Mesothelial cell of epicardium (in vitro differentiated cells): ENCODE measurements at regions not wholly inside any gene's neighbourhood (a gene's known extent, or its start where the extent isn't known, plus 50 kb on each side); places are given as distances from the start of the nearest gene placed in this dataset.
"Not testable (repeated sequence)": the region's sequence is repeated elsewhere in the genome, so short reads cannot be mapped to it uniquely, and the experiment has no call there.

ENCODE experiments used
- DNase-seq, 2 experiments: peaks; one replicate each; pipeline ENCODE4 v3.0.0; 2021; ENCODE audit warnings: low spot score in 2 of 2; ENCODE audit not compliant: unreplicated experiment in 2 of 2
- H3K27ac Mint-ChIP-seq: 2 replicates; pipeline ENCODE4 v1.8.0; 2021; ENCODE audit warnings: mixed read lengths
- H3K27me3 Mint-ChIP-seq: 2 replicates; pipeline ENCODE4 v1.8.0; 2021; ENCODE audit warnings: low read depth, mixed read lengths
- H3K36me3 Mint-ChIP-seq: 2 replicates; pipeline ENCODE4 v1.8.0; 2021; ENCODE audit warnings: mixed read lengths
- H3K4me1 Mint-ChIP-seq: 2 replicates; pipeline ENCODE4 v1.8.0; 2021; ENCODE audit warnings: mixed read lengths
- H3K4me3 Mint-ChIP-seq: 2 replicates; pipeline ENCODE4 v1.8.0; 2021; ENCODE audit warnings: mild to moderate bottlenecking, moderate library complexity, mixed read lengths
- H3K9me3 Mint-ChIP-seq: 2 replicates; pipeline ENCODE4 v1.8.0; 2021; ENCODE audit warnings: mixed read lengths
- TF ChIP-seq, protein P1 (sequence below): fragments of 200-600 bp; sonication (generic); IDR thresholded peaks from one replicate; pipeline ENCODE4 v1.5.0; 2021; ENCODE audit warnings: antibody characterized with exemption; ENCODE audit not compliant: unreplicated experiment

DNA sequence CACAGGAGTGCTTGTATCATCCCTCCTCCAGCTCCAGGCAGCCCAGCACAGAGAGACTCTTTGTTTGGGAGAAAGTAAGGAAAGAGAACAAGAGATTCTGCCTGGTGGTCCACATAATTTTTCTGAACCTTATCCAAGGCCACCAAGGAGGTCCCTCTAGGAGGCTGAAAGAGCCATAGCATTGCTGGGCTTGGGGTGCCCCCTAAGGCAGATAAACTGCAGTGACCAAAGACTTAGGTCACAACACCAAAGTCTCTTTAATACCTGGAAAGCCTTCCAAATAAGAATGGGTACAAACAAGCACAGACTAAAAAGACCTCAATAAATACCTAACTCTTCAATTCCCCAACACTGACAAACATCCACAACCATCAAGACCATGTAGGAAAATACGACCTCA, 310.2 kb upstream of the PPP2R3A start:
- H3K36me3 Mint-ChIP-seq = peaks cover 2% of the 10 kb centered on the region
- H3K27ac Mint-ChIP-seq = no peak overlapping the region
- no peak for DNase-seq
- peaks cover 18% of the 10 kb centered on the region for H3K9me3 Mint-ChIP-seq
- TF ChIP-seq, protein P1, sequence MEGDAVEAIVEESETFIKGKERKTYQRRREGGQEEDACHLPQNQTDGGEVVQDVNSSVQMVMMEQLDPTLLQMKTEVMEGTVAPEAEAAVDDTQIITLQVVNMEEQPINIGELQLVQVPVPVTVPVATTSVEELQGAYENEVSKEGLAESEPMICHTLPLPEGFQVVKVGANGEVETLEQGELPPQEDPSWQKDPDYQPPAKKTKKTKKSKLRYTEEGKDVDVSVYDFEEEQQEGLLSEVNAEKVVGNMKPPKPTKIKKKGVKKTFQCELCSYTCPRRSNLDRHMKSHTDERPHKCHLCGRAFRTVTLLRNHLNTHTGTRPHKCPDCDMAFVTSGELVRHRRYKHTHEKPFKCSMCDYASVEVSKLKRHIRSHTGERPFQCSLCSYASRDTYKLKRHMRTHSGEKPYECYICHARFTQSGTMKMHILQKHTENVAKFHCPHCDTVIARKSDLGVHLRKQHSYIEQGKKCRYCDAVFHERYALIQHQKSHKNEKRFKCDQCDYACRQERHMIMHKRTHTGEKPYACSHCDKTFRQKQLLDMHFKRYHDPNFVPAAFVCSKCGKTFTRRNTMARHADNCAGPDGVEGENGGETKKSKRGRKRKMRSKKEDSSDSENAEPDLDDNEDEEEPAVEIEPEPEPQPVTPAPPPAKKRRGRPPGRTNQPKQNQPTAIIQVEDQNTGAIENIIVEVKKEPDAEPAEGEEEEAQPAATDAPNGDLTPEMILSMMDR = no peak
- H3K4me3 Mint-ChIP-seq = no peak overlapping the region
- H3K27me3 Mint-ChIP-seq = no peaks in the 10 kb centered on the region
- no peaks in the 10 kb centered on the region for H3K4me1 Mint-ChIP-seq

DNA sequence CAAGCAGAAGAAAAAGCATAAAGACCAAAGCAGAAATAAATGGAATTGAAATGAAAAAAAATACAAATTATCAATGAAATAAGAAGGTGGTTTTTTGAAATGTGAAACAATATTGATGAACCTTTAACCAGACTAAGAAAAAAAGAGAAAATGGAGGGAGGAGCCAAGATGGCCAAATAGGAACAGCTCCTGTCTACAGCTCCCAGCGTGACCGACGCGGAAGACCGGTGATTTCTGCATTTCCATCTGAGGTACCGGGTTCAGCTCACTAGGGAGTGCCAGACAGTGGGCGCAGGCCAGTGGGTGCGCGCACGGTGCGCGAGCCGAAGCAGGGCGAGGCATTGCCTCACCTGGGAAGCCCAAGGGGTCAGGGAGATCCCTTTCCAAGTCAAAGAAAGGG, 307.1 kb upstream of the PPP2R3A start:
- not testable (repeated sequence) for H3K4me1 Mint-ChIP-seq, H3K27me3 Mint-ChIP-seq, DNase-seq, H3K27ac Mint-ChIP-seq, H3K36me3 Mint-ChIP-seq
- peaks cover 18% of the 10 kb centered on the region for H3K9me3 Mint-ChIP-seq
- peak overlapping the region; percentile 57 for H3K4me3 Mint-ChIP-seq

DNA sequence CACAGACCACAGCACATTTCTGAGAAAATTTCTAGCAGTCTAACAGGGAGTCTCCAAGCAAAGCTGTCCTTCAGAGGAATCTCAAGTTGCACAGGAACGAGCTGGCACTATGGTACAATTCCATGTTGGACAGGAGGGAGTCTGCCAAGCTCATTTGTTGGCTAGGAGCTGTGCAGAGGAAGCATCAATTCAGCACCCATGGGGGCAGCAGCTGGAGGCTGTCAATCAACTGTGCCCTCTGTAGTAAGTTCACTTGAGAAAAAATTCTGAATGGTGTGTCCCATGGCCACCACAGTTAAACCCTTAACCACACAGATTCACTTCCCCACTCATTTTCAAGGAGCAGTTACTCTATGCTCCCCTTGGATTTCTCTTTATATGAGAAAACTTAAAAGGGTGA, 298.5 kb upstream of the PPP2R3A start:
- no peak for DNase-seq
- Mint-ChIP-seq H3K9me3 (peaks cover 27% of the 10 kb centered on the region), H3K4me3 (no peak overlapping the region), H3K4me1 (no peaks in the 10 kb centered on the region), H3K27ac (no peak overlapping the region), H3K27me3 (no peaks in the 10 kb centered on the region), H3K36me3 (peaks cover 2% of the 10 kb centered on the region)
- TF ChIP-seq, protein P1 = no peak

DNA sequence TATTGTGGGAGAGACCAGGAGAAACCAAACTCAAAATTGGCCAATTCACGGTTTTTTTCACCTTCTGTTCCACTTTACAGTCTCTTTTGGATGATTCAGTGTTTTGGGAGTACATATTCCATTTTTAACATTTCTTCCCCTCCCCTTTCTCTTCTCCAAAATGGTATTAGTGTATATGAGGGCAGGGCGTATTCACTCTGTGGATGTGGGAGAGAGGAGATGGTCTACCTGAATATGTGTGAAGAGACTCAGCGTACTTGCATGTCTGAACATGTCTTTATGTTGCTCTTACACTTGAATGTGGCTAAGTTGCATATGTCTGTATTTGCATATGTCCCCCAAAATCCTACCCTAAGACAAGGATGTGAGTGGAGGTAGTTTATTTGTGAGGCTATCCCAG, 291.0 kb upstream of the PPP2R3A start:
- H3K27me3 Mint-ChIP-seq = no peaks in the 10 kb centered on the region

DNA sequence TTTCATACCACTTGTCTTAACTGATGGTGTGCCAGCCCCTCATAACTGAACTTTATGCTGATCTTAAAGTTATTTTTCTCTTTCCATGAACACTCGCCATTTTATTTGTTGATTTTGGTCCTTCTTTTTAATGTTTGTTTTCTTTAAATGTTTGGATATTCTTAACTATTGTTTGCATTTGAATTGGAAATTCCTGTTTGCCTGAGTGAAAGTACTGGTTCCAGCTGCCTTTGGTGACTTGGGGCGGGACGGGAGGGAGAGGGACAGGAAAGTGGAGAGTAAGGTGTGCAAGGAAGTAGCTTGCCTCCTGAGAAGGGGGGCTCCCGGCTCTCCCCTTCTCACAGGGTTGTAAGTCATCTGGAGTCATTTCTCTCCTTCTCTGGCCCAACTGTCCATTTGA, 287.1 kb upstream of the PPP2R3A start:
- no peaks in the 10 kb centered on the region for H3K27me3 Mint-ChIP-seq

More for the DNA sequence above, 291.0 kb upstream of the PPP2R3A start:
- H3K36me3 Mint-ChIP-seq = no peaks in the 10 kb centered on the region
- no peak overlapping the region for H3K4me3 Mint-ChIP-seq
- H3K27ac Mint-ChIP-seq = no peak overlapping the region
- H3K4me1 Mint-ChIP-seq = no peaks in the 10 kb centered on the region
- TF ChIP-seq, protein P1 = no peak
- DNase-seq = no peak
- H3K9me3 Mint-ChIP-seq = peaks cover 9% of the 10 kb centered on the region

DNA sequence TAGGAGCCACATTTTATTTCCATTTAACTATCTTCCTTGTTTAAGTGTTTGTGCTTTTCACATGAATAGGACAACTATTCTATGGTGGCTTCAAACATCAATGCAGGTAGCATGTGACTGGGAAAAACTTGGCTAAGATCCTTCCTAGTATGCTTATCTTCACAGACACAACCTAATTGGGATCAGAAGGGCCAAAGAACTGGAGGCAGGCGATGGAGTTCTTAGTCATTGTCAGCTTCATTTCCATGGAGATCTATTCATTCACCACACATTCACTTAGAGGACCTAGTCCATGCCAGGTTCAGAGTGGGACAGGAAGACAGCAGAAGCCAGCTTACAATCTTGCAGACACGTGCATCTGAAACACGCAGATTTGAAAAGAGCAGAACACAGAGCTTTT, 277.5 kb upstream of the PPP2R3A start:
- TF ChIP-seq, protein P1 = no peak
- no peak overlapping the region for H3K27ac Mint-ChIP-seq
- no peaks in the 10 kb centered on the region for H3K27me3 Mint-ChIP-seq
- DNase-seq = no peak
- peaks cover 5% of the 10 kb centered on the region for H3K9me3 Mint-ChIP-seq
- no peak overlapping the region for H3K4me3 Mint-ChIP-seq
- no peaks in the 10 kb centered on the region for H3K4me1 Mint-ChIP-seq
- H3K36me3 Mint-ChIP-seq = no peaks in the 10 kb centered on the region

More for the DNA sequence above, 287.1 kb upstream of the PPP2R3A start:
- TF ChIP-seq, protein P1 = no peak
- Mint-ChIP-seq H3K36me3 (no peaks in the 10 kb centered on the region), H3K4me3 (no peak overlapping the region), H3K4me1 (no peaks in the 10 kb centered on the region), H3K27ac (no peak overlapping the region), H3K9me3 (peaks cover 26% of the 10 kb centered on the region)
- DNase-seq = no peak
